Upper lobe of right lung (tissue), 1 donor: ENCODE measurements at regions not wholly inside any gene's neighbourhood (a gene's known extent, or its start where the extent isn't known, plus 50 kb on each side); places are given as distances from the start of the nearest gene placed in this dataset.

ENCODE experiments used
- ATAC-seq: fragments of 200-7000 bp; cut with Tn5 transposase; one replicate; pipeline ENCODE4 v1.9.1; 2020; ENCODE audit warnings: mild to moderate bottlenecking, moderate library complexity
- DNase-seq: peaks from one replicate; pipeline ENCODE4 v3.0.0-alpha.2; 2020
- H3K27ac ChIP-seq: fragments of 200-600 bp; one replicate; pipeline ENCODE4 v1.8.0; 2022
- H3K27me3 ChIP-seq: fragments of 200-600 bp; one replicate; pipeline ENCODE4 v1.8.0; 2022; ENCODE audit warnings: mild to moderate bottlenecking
- H3K36me3 ChIP-seq: fragments of 200-600 bp; one replicate; pipeline ENCODE4 v1.8.0; 2022
- H3K4me1 ChIP-seq: fragments of 200-600 bp; one replicate; pipeline ENCODE4 v1.8.0; 2022
- H3K4me3 ChIP-seq: fragments of 200-600 bp; one replicate; pipeline ENCODE4 v1.8.0; 2022; ENCODE audit warnings: mild to moderate bottlenecking
- H3K9me3 ChIP-seq: fragments of 200-600 bp; one replicate; pipeline ENCODE4 v1.8.0; 2022
- CTCF ChIP-seq: fragments of 200-600 bp; IDR thresholded peaks from one replicate; pipeline ENCODE4 v1.8.0; 2022; ENCODE audit warnings: antibody characterized with exemption
- intact Hi-C: fragments of 100-400 bp; cut with DNase I; formaldehyde crosslinking; loops from one replicate; pipeline ENCODE4 v1.11.0; 2022
- donor health status: DM: no; HTN: yes; CAD: no; lungs with severe emphysema.

- Histone ChIP-seq H3K27me3 (no peaks in the 10 kb centered on the region), H3K9me3 (no peaks in the 10 kb centered on the region), H3K36me3 (peaks cover 27% of the 10 kb centered on the region), H3K4me1 (peaks cover 2% of the 10 kb centered on the region), H3K4me3 (no peak overlapping the region), H3K27ac (no peak overlapping the region)
- no peak for TF ChIP-seq CTCF
- no peak for ATAC-seq
- intact Hi-C loops = no loop called here
- DNase-seq = no peak
Observed at GRCh38 chr6:144762469-144762868, 477.3 kb downstream of the UTRN start.

GRCh38 chr6:144767051-144767450 is 481.9 kb downstream of the UTRN start:
- Histone ChIP-seq H3K27ac (no peak overlapping the region), H3K4me3 (no peak overlapping the region), H3K9me3 (no peaks in the 10 kb centered on the region), H3K27me3 (no peaks in the 10 kb centered on the region), H3K36me3 (peaks cover 12% of the 10 kb centered on the region), H3K4me1 (peaks cover 4% of the 10 kb centered on the region)
- intact Hi-C loops = no loop called here
- DNase-seq = no peak
- no peak for ATAC-seq
- no peak for TF ChIP-seq CTCF

- DNase-seq (no peak), ATAC-seq (no peak)
- Histone ChIP-seq H3K27ac (no peak overlapping the region), H3K36me3 (peaks cover 11% of the 10 kb centered on the region), H3K9me3 (no peaks in the 10 kb centered on the region), H3K4me3 (no peak overlapping the region), H3K27me3 (no peaks in the 10 kb centered on the region), H3K4me1 (peaks cover 4% of the 10 kb centered on the region)
- no peak for TF ChIP-seq CTCF
- intact Hi-C loops = no loop called here
Observed at GRCh38 chr6:144768551-144769075, 483.5 kb downstream of the UTRN start.

- Histone ChIP-seq H3K27me3 (no peaks in the 10 kb centered on the region), H3K4me3 (no peak overlapping the region), H3K9me3 (no peaks in the 10 kb centered on the region), H3K27ac (no peak overlapping the region), H3K36me3 (peaks cover 16% of the 10 kb centered on the region), H3K4me1 (peaks cover 4% of the 10 kb centered on the region)
- no peak for TF ChIP-seq CTCF
- ATAC-seq = no peak
- intact Hi-C loops = no loop called here
- no peak for DNase-seq
Observed at GRCh38 chr6:144769142-144769541, 484.0 kb downstream of the UTRN start.

- ATAC-seq (no peak), DNase-seq (no peak)
- H3K4me1 ChIP-seq = no peaks in the 10 kb centered on the region
- H3K27me3 ChIP-seq = no peaks in the 10 kb centered on the region
- H3K27ac ChIP-seq = no peak overlapping the region
- no peaks in the 10 kb centered on the region for H3K9me3 ChIP-seq
- intact Hi-C loops = no loop called here
- no peak for TF ChIP-seq CTCF
- no peak overlapping the region for H3K4me3 ChIP-seq
- peaks cover 46% of the 10 kb centered on the region for H3K36me3 ChIP-seq
Observed at GRCh38 chr6:144776031-144776819, 491.1 kb downstream of the UTRN start.
